ENCODE measurements at regions not wholly inside any gene's neighbourhood (a gene's known extent, or its start where the extent isn't known, plus 50 kb on each side); places are given as distances from the start of the nearest gene placed in this dataset.
A peak's percentile ranks its signal among the peaks of the same experiment; 100 is the strongest.

DNA sequence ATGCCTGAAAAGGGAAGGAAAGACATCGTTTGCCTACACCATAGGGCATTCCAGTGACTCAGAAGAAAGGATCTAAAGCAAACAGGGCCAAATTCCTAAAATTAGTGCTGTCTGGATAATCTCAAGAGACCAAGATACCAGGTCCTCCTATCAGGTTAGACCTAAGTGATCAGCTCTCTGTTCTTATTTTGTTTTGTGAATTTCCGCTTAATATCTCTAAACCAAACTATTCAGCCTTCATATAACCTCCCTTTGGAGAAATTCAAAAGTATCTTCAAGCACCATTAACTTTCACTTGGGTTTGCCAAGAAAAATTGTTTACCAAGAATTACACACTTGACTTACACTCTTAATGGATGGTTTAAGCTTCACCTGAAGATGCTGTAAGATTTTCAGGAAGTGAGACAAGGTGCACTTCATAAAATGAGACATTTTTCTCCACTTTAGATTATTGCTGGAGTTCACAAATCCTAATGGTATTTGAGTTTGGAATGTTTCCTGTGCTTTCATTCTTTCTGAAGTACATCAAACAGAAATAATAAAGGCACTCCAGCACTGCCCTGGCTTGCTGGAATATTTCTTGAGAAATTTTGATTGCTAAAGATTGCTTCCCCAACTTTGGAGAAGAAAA is 376.1 kb downstream of the LMO7 start:
- Mint-ChIP-seq H3K36me3 (ENCODE audit: unreplicated experiment) (no peaks in the 10 kb centered on the region), H3K9me3 (ENCODE audit: unreplicated experiment) (no peaks in the 10 kb centered on the region), H3K4me1 (ENCODE audit: unreplicated experiment) (peaks cover 45% of the 10 kb centered on the region), H3K27ac (ENCODE audit: unreplicated experiment) (peak overlapping the region; percentile 35), H3K4me3 (ENCODE audit: unreplicated experiment) (no peak overlapping the region), H3K27me3 (ENCODE audit: unreplicated experiment) (no peaks in the 10 kb centered on the region)
- no peak for DNase-seq (ENCODE audit: extremely low spot score, unreplicated experiment)
- TF ChIP-seq, protein P1, sequence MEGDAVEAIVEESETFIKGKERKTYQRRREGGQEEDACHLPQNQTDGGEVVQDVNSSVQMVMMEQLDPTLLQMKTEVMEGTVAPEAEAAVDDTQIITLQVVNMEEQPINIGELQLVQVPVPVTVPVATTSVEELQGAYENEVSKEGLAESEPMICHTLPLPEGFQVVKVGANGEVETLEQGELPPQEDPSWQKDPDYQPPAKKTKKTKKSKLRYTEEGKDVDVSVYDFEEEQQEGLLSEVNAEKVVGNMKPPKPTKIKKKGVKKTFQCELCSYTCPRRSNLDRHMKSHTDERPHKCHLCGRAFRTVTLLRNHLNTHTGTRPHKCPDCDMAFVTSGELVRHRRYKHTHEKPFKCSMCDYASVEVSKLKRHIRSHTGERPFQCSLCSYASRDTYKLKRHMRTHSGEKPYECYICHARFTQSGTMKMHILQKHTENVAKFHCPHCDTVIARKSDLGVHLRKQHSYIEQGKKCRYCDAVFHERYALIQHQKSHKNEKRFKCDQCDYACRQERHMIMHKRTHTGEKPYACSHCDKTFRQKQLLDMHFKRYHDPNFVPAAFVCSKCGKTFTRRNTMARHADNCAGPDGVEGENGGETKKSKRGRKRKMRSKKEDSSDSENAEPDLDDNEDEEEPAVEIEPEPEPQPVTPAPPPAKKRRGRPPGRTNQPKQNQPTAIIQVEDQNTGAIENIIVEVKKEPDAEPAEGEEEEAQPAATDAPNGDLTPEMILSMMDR (IDR thresholded peaks at IDR 0.05): no peak

DNA sequence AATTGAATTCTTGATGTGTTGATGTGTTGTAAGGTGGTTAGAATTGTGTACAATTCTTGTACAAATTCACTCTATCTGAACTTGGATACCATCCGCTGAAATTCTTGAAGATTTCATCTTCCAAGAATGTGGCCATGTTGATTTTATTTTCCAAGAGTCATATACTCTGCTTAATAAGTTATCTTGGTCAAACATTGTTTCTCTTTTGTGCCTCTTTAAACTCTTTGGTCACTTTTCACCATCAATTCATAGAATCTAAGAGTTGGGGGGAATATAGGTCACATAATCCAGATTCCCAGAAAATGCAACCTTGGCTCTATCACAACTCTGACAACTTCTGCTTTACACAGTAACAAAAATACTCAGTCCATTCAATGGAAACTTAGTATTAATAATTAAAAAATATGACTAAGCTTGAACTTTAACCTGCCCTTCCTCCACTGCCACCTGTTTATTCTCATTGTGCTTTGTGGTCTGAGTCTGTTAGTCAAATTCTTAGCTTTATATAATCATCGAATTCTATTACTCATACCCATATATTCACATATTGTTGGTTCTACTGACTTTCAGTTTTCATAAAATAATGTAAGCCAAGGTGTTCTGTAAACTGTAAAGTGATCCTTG is 373.2 kb downstream of the LMO7 start:
- Mint-ChIP-seq H3K4me3 (ENCODE audit: unreplicated experiment) (no peak overlapping the region), H3K9me3 (ENCODE audit: unreplicated experiment) (no peaks in the 10 kb centered on the region), H3K27me3 (ENCODE audit: unreplicated experiment) (no peaks in the 10 kb centered on the region), H3K4me1 (ENCODE audit: unreplicated experiment) (peaks cover 34% of the 10 kb centered on the region), H3K27ac (ENCODE audit: unreplicated experiment) (no peak overlapping the region), H3K36me3 (ENCODE audit: unreplicated experiment) (no peaks in the 10 kb centered on the region)
- TF ChIP-seq, protein P1 (IDR thresholded peaks at IDR 0.05): no peak
- DNase-seq (ENCODE audit: extremely low spot score, unreplicated experiment): no peak

DNA sequence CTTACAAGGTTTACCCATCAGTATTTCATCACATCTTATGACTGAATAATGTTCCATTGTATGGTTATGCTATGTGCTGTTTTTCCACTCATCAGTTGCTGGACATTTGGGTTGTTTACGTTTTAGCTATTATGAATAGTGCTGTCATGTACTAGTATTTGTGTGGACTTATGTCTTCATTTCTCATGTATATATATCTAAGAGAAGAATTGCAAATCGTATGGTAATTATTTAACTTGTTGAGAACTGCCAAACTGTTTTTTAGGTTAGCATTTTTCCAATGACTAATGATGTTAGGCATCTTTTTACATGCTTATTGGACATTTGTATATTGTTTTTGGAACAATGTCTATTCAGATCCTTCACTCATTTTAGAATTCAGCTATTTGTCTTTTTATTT is 368.3 kb downstream of the LMO7 start:
- no peak overlapping the region for H3K4me3 Mint-ChIP-seq (ENCODE audit: unreplicated experiment)
- H3K27me3 Mint-ChIP-seq (ENCODE audit: unreplicated experiment): no peaks in the 10 kb centered on the region
- H3K36me3 Mint-ChIP-seq (ENCODE audit: unreplicated experiment): no peaks in the 10 kb centered on the region
- no peaks in the 10 kb centered on the region for H3K9me3 Mint-ChIP-seq (ENCODE audit: unreplicated experiment)
- H3K27ac Mint-ChIP-seq (ENCODE audit: unreplicated experiment): no peak overlapping the region
- peaks cover 8% of the 10 kb centered on the region for H3K4me1 Mint-ChIP-seq (ENCODE audit: unreplicated experiment)
- TF ChIP-seq, protein P1 (IDR thresholded peaks at IDR 0.05): no peak
- no peak for DNase-seq (ENCODE audit: extremely low spot score, unreplicated experiment)

DNA sequence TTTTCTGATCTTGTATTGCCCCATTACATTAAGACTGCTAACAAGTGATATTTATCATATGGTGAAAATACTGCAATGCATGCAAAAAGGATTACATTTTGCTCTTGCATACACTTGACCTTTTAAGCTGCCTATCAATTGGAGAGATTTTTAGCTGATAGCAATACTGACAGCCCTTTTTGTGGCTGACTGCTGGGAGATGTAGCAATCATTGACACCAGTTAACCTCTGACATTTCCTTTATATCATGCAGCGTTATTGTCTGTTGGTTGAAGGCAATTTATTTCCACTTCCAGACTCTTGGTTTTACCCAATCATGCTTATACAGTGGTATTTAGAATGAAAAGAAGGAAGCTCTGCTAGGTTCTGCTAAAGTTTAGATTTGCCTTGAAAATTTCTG is 364.0 kb downstream of the LMO7 start:
- H3K9me3 Mint-ChIP-seq (ENCODE audit: unreplicated experiment): no peaks in the 10 kb centered on the region
- no peaks in the 10 kb centered on the region for H3K4me1 Mint-ChIP-seq (ENCODE audit: unreplicated experiment)
- no peak for DNase-seq (ENCODE audit: extremely low spot score, unreplicated experiment)
- no peak overlapping the region for H3K27ac Mint-ChIP-seq (ENCODE audit: unreplicated experiment)
- H3K27me3 Mint-ChIP-seq (ENCODE audit: unreplicated experiment): peaks cover 5% of the 10 kb centered on the region
- TF ChIP-seq, protein P1 (IDR thresholded peaks at IDR 0.05): no peak
- H3K4me3 Mint-ChIP-seq (ENCODE audit: unreplicated experiment): no peak overlapping the region
- no peaks in the 10 kb centered on the region for H3K36me3 Mint-ChIP-seq (ENCODE audit: unreplicated experiment)

DNA sequence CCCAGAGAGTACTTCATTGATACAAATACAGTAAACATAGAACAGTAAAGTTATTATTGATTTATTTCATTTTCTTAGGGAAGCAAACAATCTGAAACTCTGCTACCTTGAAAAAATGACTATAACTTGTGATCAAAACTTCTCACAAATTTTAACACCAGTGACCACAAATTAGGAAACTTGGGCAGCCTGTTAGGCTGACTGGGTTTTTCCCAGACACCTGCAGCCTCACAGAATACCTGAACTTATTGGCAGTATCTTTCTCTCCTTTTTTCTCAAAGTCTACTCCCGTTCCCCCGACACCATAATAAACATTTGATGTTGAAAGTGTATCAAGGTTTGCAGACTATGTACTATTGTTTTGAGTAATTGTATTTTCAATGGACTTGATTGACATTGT is 360.5 kb downstream of the LMO7 start:
- Mint-ChIP-seq H3K36me3 (ENCODE audit: unreplicated experiment) (no peaks in the 10 kb centered on the region), H3K27ac (ENCODE audit: unreplicated experiment) (no peak overlapping the region), H3K4me3 (ENCODE audit: unreplicated experiment) (no peak overlapping the region), H3K4me1 (ENCODE audit: unreplicated experiment) (no peaks in the 10 kb centered on the region), H3K27me3 (ENCODE audit: unreplicated experiment) (peaks cover 6% of the 10 kb centered on the region), H3K9me3 (ENCODE audit: unreplicated experiment) (no peaks in the 10 kb centered on the region)
- no peak for DNase-seq (ENCODE audit: extremely low spot score, unreplicated experiment)
- TF ChIP-seq, protein P1 (IDR thresholded peaks at IDR 0.05): no peak
